Colon (tissue), 2 donors: ENCODE measurements at regions not wholly inside any gene's neighbourhood (a gene's known extent, or its start where the extent isn't known, plus 50 kb on each side); places are given as distances from the start of the nearest gene placed in this dataset.

Source experiments
- FAIRE-seq: peaks from 2 replicates; lab custom pipeline; 2012; peaks lifted over from hg19 to GRCh38; lab: Jason Lieb, UNC
- donor health status: control.
- donor health status: control.

- FAIRE-seq: no peak
These were observed 253.7 kb upstream of the PITRM1 start for GRCh38 chr10:3426190-3426845.

GRCh38 chr10:3425716-3426115, 253.1 kb upstream of the PITRM1 start:
- FAIRE-seq: no peak

GRCh38 chr10:3425261-3425660, 252.7 kb upstream of the PITRM1 start:
- no peak for FAIRE-seq

GRCh38 chr10:3424111-3424851, 251.7 kb upstream of the PITRM1 start:
- FAIRE-seq: no peak

- no peak for FAIRE-seq
These were observed 250.8 kb upstream of the PITRM1 start for GRCh38 chr10:3423384-3423783.

- FAIRE-seq: no peak
These were observed 249.7 kb upstream of the PITRM1 start for GRCh38 chr10:3422282-3422681.

GRCh38 chr10:3421537-3422257, 249.1 kb upstream of the PITRM1 start:
- FAIRE-seq: no peak

- FAIRE-seq: no peak
These were observed 248.2 kb upstream of the PITRM1 start for GRCh38 chr10:3420527-3421469.

- no peak for FAIRE-seq
These were observed 247.3 kb upstream of the PITRM1 start for GRCh38 chr10:3419719-3420495.

- no peak for FAIRE-seq
These were observed 246.3 kb upstream of the PITRM1 start for GRCh38 chr10:3418926-3419325.

- FAIRE-seq: no peak
These were observed 245.6 kb upstream of the PITRM1 start for GRCh38 chr10:3418041-3418754.

GRCh38 chr10:3417096-3417495, 244.5 kb upstream of the PITRM1 start:
- no peak for FAIRE-seq

GRCh38 chr10:3415878-3416605, 243.5 kb upstream of the PITRM1 start:
- no peak for FAIRE-seq

GRCh38 chr10:3415038-3415736, 242.6 kb upstream of the PITRM1 start:
- no peak for FAIRE-seq

- FAIRE-seq: no peak
These were observed 242.1 kb upstream of the PITRM1 start for GRCh38 chr10:3414667-3415023.

GRCh38 chr10:3413937-3414666, 241.5 kb upstream of the PITRM1 start:
- no peak for FAIRE-seq

GRCh38 chr10:3412646-3413045, 240.1 kb upstream of the PITRM1 start:
- FAIRE-seq: no peak

- FAIRE-seq: no peak
These were observed 239.5 kb upstream of the PITRM1 start for GRCh38 chr10:3412071-3412582.
